HCT116 (cell line): ENCODE measurements at regions not wholly inside any gene's neighbourhood (a gene's known extent, or its start where the extent isn't known, plus 50 kb on each side); places are given as distances from the start of the nearest gene placed in this dataset.

Experiments
- ATAC-seq: fragments of 200-7000 bp; cut with Tn5 transposase; 2 replicates; pipeline ENCODE4 v1.9.1; 2020; ENCODE audit warnings: mild to moderate bottlenecking, moderate library complexity
- BruUV-seq: library from RNA; stranded (reverse); fragments of 400-500 nt; replicated peaks from 2 replicates; lab custom pipeline; 2021; lab: Mats Ljungman, UMichigan
- CTCF ChIA-PET: fragments of 300-600 bp; sonication (Branson Sonifier 250); formaldehyde crosslinking; loops from one replicate; lab custom pipeline; 2021; ENCODE audit warnings: antibody characterized with exemption; lab: Charles Lee
- POLR2A ChIA-PET: fragments of 300-600, 350-600 bp; sonication (Branson Sonifier 250); formaldehyde crosslinking; loops from one replicate; lab custom pipeline; 2021; ENCODE audit warnings: antibody characterized with exemption; lab: Charles Lee
- RAD21 ChIA-PET, 2 experiments: fragments of 300-600 bp; sonication (Branson Sonifier 250); formaldehyde crosslinking; loops; one replicate each; lab custom pipeline; 2023; ENCODE audit warnings: low total read pairs in 2 of 2; ENCODE audit not compliant: uncharacterized antibody in 2 of 2, unreplicated experiment in 2 of 2, low non-redundant PET in 1 of 2; lab: Charles Lee
- DNase-seq: peaks from one replicate; pipeline ENCODE4 v3.0.0-alpha.2; 2010; ENCODE audit warnings: low read depth, low spot score
- H2AFZ ChIP-seq: fragments of 200-600 bp; shearing (Covaris generic), sonication (generic); 2 replicates; pipeline ENCODE4 v1.6.1; 2017; ENCODE audit warnings: low read depth, mixed run types, mixed read lengths, antibody characterized with exemption, low read length; ENCODE audit not compliant: poor library complexity, severe bottlenecking
- H3K27ac ChIP-seq: 2 replicates; pipeline ENCODE4 v1.5.1; 2012; ENCODE audit warnings: low read depth, low read length
- H3K27me3 ChIP-seq: fragments of 200-600 bp; sonication (generic); 2 replicates; pipeline ENCODE4 v1.6.1; 2016; ENCODE audit warnings: mixed run types, low read length, mixed read lengths; ENCODE audit not compliant: insufficient read depth
- H3K36me3 ChIP-seq, 2 experiments: fragments of 200-500 bp in 1 of 2; fragments of 200-600 bp in 1 of 2; sonication (Bioruptor generic) in 1 of 2; sonication (generic) in 1 of 2; 2 replicates each; pipeline versions ENCODE4 v1.5.1 to v1.6.1; 2014 to 2016; ENCODE audit warnings: low read length in 2 of 2, inconsistent platforms in 1 of 2, mixed read lengths in 1 of 2, mixed run types in 1 of 2; ENCODE audit not compliant: insufficient read depth in 2 of 2, control insufficient read depth in 1 of 2
- H3K4me1 ChIP-seq, 2 experiments: fragments of 200-600 bp in 1 of 2; sonication (generic) in 1 of 2; 2 replicates each; pipeline versions ENCODE4 v1.5.1 to v1.6.1; 2012 to 2017; ENCODE audit warnings: low read length in 2 of 2, inconsistent platforms in 1 of 2, mild to moderate bottlenecking in 1 of 2, mixed read lengths in 1 of 2, mixed run types in 1 of 2, moderate library complexity in 1 of 2; ENCODE audit not compliant: insufficient read depth in 2 of 2, control insufficient read depth in 1 of 2
- H3K4me2 ChIP-seq: fragments of 200-600 bp; sonication (generic); 2 replicates; pipeline ENCODE4 v1.6.1; 2017; ENCODE audit warnings: mixed run types, low read length, mixed read lengths
- H3K4me3 ChIP-seq, 2 experiments: fragments of 200-600 bp in 1 of 2; sonication (generic) in 1 of 2; replicated peaks in 1 of 2; 2 replicates each; pipeline ENCODE4 v1.5.1; 2011 to 2016; ENCODE audit warnings: low read length in 2 of 2, control low read depth in 1 of 2, low read depth in 1 of 2, mild to moderate bottlenecking in 1 of 2, mixed read lengths in 1 of 2, mixed run types in 1 of 2
- H3K79me2 ChIP-seq: fragments of 200-600 bp; sonication (generic); 2 replicates; pipeline ENCODE4 v1.6.1; 2017; ENCODE audit warnings: mild to moderate bottlenecking, mixed run types, low read length, moderate library complexity, mixed read lengths; ENCODE audit not compliant: insufficient read depth
- H3K9ac ChIP-seq: fragments of 200-600 bp; sonication (generic); 2 replicates; pipeline ENCODE4 v1.6.1; 2016; ENCODE audit warnings: low read length, mixed read lengths
- H3K9me2 ChIP-seq: fragments of 200-600 bp; sonication (generic), shearing (Covaris generic); 2 replicates; pipeline ENCODE4 v1.6.1; 2017; ENCODE audit warnings: mixed run types, mild to moderate bottlenecking, moderate library complexity; ENCODE audit not compliant: insufficient read depth
- H3K9me3 ChIP-seq, 2 experiments: fragments of 200-500 bp in 1 of 2; fragments of 200-600 bp in 1 of 2; sonication (Bioruptor generic) in 1 of 2; sonication (generic) in 1 of 2; 2 replicates each; pipeline ENCODE4 v1.6.1; 2014 to 2017; ENCODE audit warnings: low read length in 2 of 2, mixed read lengths in 2 of 2, inconsistent platforms in 1 of 2, low read depth in 1 of 2, mild to moderate bottlenecking in 1 of 2, mixed run types in 1 of 2, moderate library complexity in 1 of 2; ENCODE audit not compliant: control insufficient read depth in 1 of 2, insufficient read depth in 1 of 2
- H4K20me1 ChIP-seq: fragments of 200-600 bp; sonication (generic), shearing (Covaris generic); 2 replicates; pipeline ENCODE4 v1.6.1; 2017; ENCODE audit warnings: mixed run types, mild to moderate bottlenecking, moderate library complexity; ENCODE audit not compliant: insufficient read depth
- CEBPB ChIP-seq: IDR thresholded peaks from 2 replicates; pipeline ENCODE4 v1.6.1; 2012; ENCODE audit warnings: low read depth
- CTCF ChIP-seq, 3 experiments: fragments of 200-600 bp in 1 of 3; sonication (generic) in 1 of 3; IDR thresholded peaks in 2 of 3; conservative IDR thresholded peaks in 1 of 3; 2 replicates each; pipeline ENCODE4 v1.5.1; 2012 to 2017; ENCODE audit warnings: low read depth in 2 of 3, low read length in 2 of 3, antibody characterized with exemption in 1 of 3, borderline replicate concordance in 1 of 3, control low read depth in 1 of 3, mild to moderate bottlenecking in 1 of 3, mixed read lengths in 1 of 3, mixed run types in 1 of 3, moderate library complexity in 1 of 3; ENCODE audit not compliant: insufficient read depth in 1 of 3
- EZH2 ChIP-seq: fragments of 200-600 bp; sonication (generic); IDR thresholded peaks from 2 replicates; pipeline ENCODE4 v1.6.1; 2017; ENCODE audit warnings: antibody characterized with exemption, mixed run types
- ZBTB33 ChIP-seq: IDR thresholded peaks from 2 replicates; pipeline ENCODE4 v1.6.1; 2011; ENCODE audit warnings: mild to moderate bottlenecking, low read length, moderate library complexity; ENCODE audit not compliant: insufficient replicate concordance; ENCODE audit errors: extremely low read depth
- ZFX ChIP-seq: fragments of 450-650 bp; IDR thresholded peaks from 2 replicates; pipeline ENCODE4 v1.6.1; 2017
- intact Hi-C: fragments of 100-400 bp; cut with micrococcal nuclease; formaldehyde crosslinking; loops from 2 replicates; pipeline ENCODE4 v1.10.0; 2022

- Histone ChIP-seq H3K27ac (no peak overlapping the region), H2AFZ (no peak overlapping the region), H3K4me2 (no peak overlapping the region), H3K9me2 (no peaks in the 10 kb centered on the region), H3K4me3 (no peak overlapping the region), H3K27me3 (no peaks in the 10 kb centered on the region), H4K20me1 (no peaks in the 10 kb centered on the region), H3K79me2 (no peaks in the 10 kb centered on the region), H3K4me1 (no peaks in the 10 kb centered on the region), H3K36me3 (no peaks in the 10 kb centered on the region), H3K9ac (no peak overlapping the region), H3K9me3 (peaks cover 3 to 28% of the 10 kb centered on the region in 2 experiments; a peak in 3 of 4 replicates)
- ATAC-seq (no peak), DNase-seq (no peak)
- intact Hi-C loops: no loop called here
- CTCF ChIA-PET: no interaction called here
- TF ChIP-seq CTCF (IDR thresholded peaks at IDR 0.05 in 2 of 3, conservative IDR thresholded peaks at IDR 0.05 in 1 of 3; ENCODE audit: borderline replicate concordance in 1 of 3, insufficient read depth in 1 of 3, low read depth in 2 of 3, low read length in 2 of 3) (no peak), ZFX (no peak), EZH2 (no peak), CEBPB (no peak)
- no TSS peak for BruUV-seq
- POLR2A ChIA-PET: no interaction called here
- RAD21 ChIA-PET: no interaction called here
Measured at GRCh38 chr5:17720071-17720470, 85.8 kb downstream of the TAF11L14 start.

GRCh38 chr5:17723876-17724275 is 89.6 kb downstream of the TAF11L14 start:
- DNase-seq (no peak), ATAC-seq (no peak)
- Histone ChIP-seq H3K36me3 (no peaks in the 10 kb centered on the region), H4K20me1 (no peaks in the 10 kb centered on the region), H3K9me3 (peaks cover 8 to 51% of the 10 kb centered on the region in 2 experiments; a peak in 3 of 4 replicates), H3K27me3 (no peaks in the 10 kb centered on the region), H2AFZ (no peak overlapping the region), H3K79me2 (no peaks in the 10 kb centered on the region), H3K4me1 (no peaks in the 10 kb centered on the region), H3K4me3 (no peak overlapping the region), H3K27ac (no peak overlapping the region), H3K9me2 (no peaks in the 10 kb centered on the region), H3K4me2 (no peak overlapping the region), H3K9ac (no peak overlapping the region)
- ChIA-PET CTCF (no interaction called here), RAD21 (no interaction called here), POLR2A (no interaction called here)
- TF ChIP-seq ZBTB33 (no peak), EZH2 (no peak)
- intact Hi-C loops: no loop called here
- no TSS peak for BruUV-seq
